ENCODE measurements at regions not wholly inside any gene's neighbourhood (a gene's known extent, or its start where the extent isn't known, plus 50 kb on each side); places are given as distances from the start of the nearest gene placed in this dataset.

GRCh38 chr12:5191803-5192538 lies 148.3 kb downstream of the KCNA5 start:
- Mint-ChIP-seq H3K9me3 (no peaks in the 10 kb centered on the region), H3K27ac (no peak overlapping the region), H3K4me3 (no peak overlapping the region), H3K27me3 (peaks cover 7% of the 10 kb centered on the region), H3K4me1 (no peaks in the 10 kb centered on the region), H3K36me3 (ENCODE audit: low read depth) (no peaks in the 10 kb centered on the region)
- ChIA-PET POLR2A (no interaction called here), CTCF (no interaction called here)
- DNase-seq, result no peak

GRCh38 chr12:5192726-5193125 lies 149.0 kb downstream of the KCNA5 start:
- no peak for DNase-seq
- no peak overlapping the region for H3K4me3 Mint-ChIP-seq

GRCh38 chr12:5194306-5194705 lies 150.6 kb downstream of the KCNA5 start:
- H3K27ac Mint-ChIP-seq, result no peak overlapping the region
- H3K4me3 Mint-ChIP-seq, result no peak overlapping the region
- CTCF ChIA-PET, result no interaction called here
- H3K36me3 Mint-ChIP-seq (ENCODE audit: low read depth), result no peaks in the 10 kb centered on the region
- H3K27me3 Mint-ChIP-seq, result peaks cover 8% of the 10 kb centered on the region
- no peaks in the 10 kb centered on the region for H3K4me1 Mint-ChIP-seq
- DNase-seq, result no peak
- POLR2A ChIA-PET, result no interaction called here
- H3K9me3 Mint-ChIP-seq, result no peaks in the 10 kb centered on the region

More at GRCh38 chr12:5192726-5193125, 149.0 kb downstream of the KCNA5 start:
- no peaks in the 10 kb centered on the region for H3K36me3 Mint-ChIP-seq (ENCODE audit: low read depth)
- H3K27ac Mint-ChIP-seq, result no peak overlapping the region
- H3K4me1 Mint-ChIP-seq, result no peaks in the 10 kb centered on the region
- CTCF ChIA-PET, result no interaction called here
- H3K9me3 Mint-ChIP-seq, result no peaks in the 10 kb centered on the region
- peaks cover 7% of the 10 kb centered on the region for H3K27me3 Mint-ChIP-seq
- POLR2A ChIA-PET, result no interaction called here

GRCh38 chr12:5195244-5195643 lies 151.6 kb downstream of the KCNA5 start:
- H3K4me3 Mint-ChIP-seq, result no peak overlapping the region
- DNase-seq, result no peak
- POLR2A ChIA-PET, result no interaction called here
- CTCF ChIA-PET, result no interaction called here
- H3K36me3 Mint-ChIP-seq (ENCODE audit: low read depth), result no peaks in the 10 kb centered on the region
- H3K27ac Mint-ChIP-seq, result no peak overlapping the region
- H3K9me3 Mint-ChIP-seq, result no peaks in the 10 kb centered on the region
- H3K27me3 Mint-ChIP-seq, result peaks cover 7% of the 10 kb centered on the region
- H3K4me1 Mint-ChIP-seq, result no peaks in the 10 kb centered on the region

- POLR2A ChIA-PET, result no interaction called here
- Mint-ChIP-seq H3K4me1 (no peaks in the 10 kb centered on the region), H3K4me3 (no peak overlapping the region), H3K9me3 (no peaks in the 10 kb centered on the region), H3K36me3 (ENCODE audit: low read depth) (no peaks in the 10 kb centered on the region), H3K27me3 (peaks cover 7% of the 10 kb centered on the region), H3K27ac (no peak overlapping the region)
- DNase-seq, result no peak
- CTCF ChIA-PET, result no interaction called here
Observed at GRCh38 chr12:5195691-5196090, 152.0 kb downstream of the KCNA5 start.

- no peak for DNase-seq
- no peak overlapping the region for H3K4me3 Mint-ChIP-seq
- H3K27me3 Mint-ChIP-seq, result peaks cover 7% of the 10 kb centered on the region
- H3K27ac Mint-ChIP-seq, result no peak overlapping the region
- ChIA-PET CTCF (no interaction called here), POLR2A (no interaction called here)
- H3K36me3 Mint-ChIP-seq (ENCODE audit: low read depth), result no peaks in the 10 kb centered on the region
- H3K9me3 Mint-ChIP-seq, result no peaks in the 10 kb centered on the region
- no peaks in the 10 kb centered on the region for H3K4me1 Mint-ChIP-seq
Observed at GRCh38 chr12:5197131-5197530, 153.5 kb downstream of the KCNA5 start.

- H3K27ac Mint-ChIP-seq, result no peak overlapping the region
- ChIA-PET CTCF (no interaction called here), POLR2A (no interaction called here)
- H3K27me3 Mint-ChIP-seq, result peaks cover 7% of the 10 kb centered on the region
- no peaks in the 10 kb centered on the region for H3K4me1 Mint-ChIP-seq
- no peaks in the 10 kb centered on the region for H3K9me3 Mint-ChIP-seq
- no peaks in the 10 kb centered on the region for H3K36me3 Mint-ChIP-seq (ENCODE audit: low read depth)
- no peak for DNase-seq
- H3K4me3 Mint-ChIP-seq, result no peak overlapping the region
Observed at GRCh38 chr12:5197656-5198055, 154.0 kb downstream of the KCNA5 start.

- CTCF ChIA-PET, result interaction anchor here (0.8 kb wide), 1 partner anchor 181 kb away, joined by 3 read pairs; no protein-coding TSS in a partner anchor
- H3K4me3 Mint-ChIP-seq, result no peak overlapping the region
Observed at GRCh38 chr12:5200278-5201087, 156.8 kb downstream of the KCNA5 start.

GRCh38 chr12:5201554-5202218 lies 158.0 kb downstream of the KCNA5 start:
- H3K27me3 Mint-ChIP-seq, result peaks cover 4% of the 10 kb centered on the region
- no peaks in the 10 kb centered on the region for H3K4me1 Mint-ChIP-seq
- CTCF ChIA-PET, result no interaction called here
- DNase-seq, result no peak
- H3K27ac Mint-ChIP-seq, result no peak overlapping the region
- H3K9me3 Mint-ChIP-seq, result no peaks in the 10 kb centered on the region
- H3K36me3 Mint-ChIP-seq (ENCODE audit: low read depth), result no peaks in the 10 kb centered on the region
- H3K4me3 Mint-ChIP-seq, result no peak overlapping the region
- POLR2A ChIA-PET, result no interaction called here

More at GRCh38 chr12:5200278-5201087, 156.8 kb downstream of the KCNA5 start:
- H3K27ac Mint-ChIP-seq, result no peak overlapping the region
- POLR2A ChIA-PET, result no interaction called here
- H3K4me1 Mint-ChIP-seq, result no peaks in the 10 kb centered on the region
- H3K9me3 Mint-ChIP-seq, result no peaks in the 10 kb centered on the region
- DNase-seq, result peak; percentile 12
- peaks cover 6% of the 10 kb centered on the region for H3K27me3 Mint-ChIP-seq
- H3K36me3 Mint-ChIP-seq (ENCODE audit: low read depth), result no peaks in the 10 kb centered on the region

- POLR2A ChIA-PET, result no interaction called here
- no peak for DNase-seq
- CTCF ChIA-PET, result no interaction called here
- no peaks in the 10 kb centered on the region for H3K9me3 Mint-ChIP-seq
- no peak overlapping the region for H3K27ac Mint-ChIP-seq
- H3K36me3 Mint-ChIP-seq (ENCODE audit: low read depth), result no peaks in the 10 kb centered on the region
- H3K27me3 Mint-ChIP-seq, result peaks cover 2% of the 10 kb centered on the region
- no peaks in the 10 kb centered on the region for H3K4me1 Mint-ChIP-seq
- no peak overlapping the region for H3K4me3 Mint-ChIP-seq
Observed at GRCh38 chr12:5203274-5203673, 159.6 kb downstream of the KCNA5 start.

- no peaks in the 10 kb centered on the region for H3K36me3 Mint-ChIP-seq (ENCODE audit: low read depth)
- ChIA-PET POLR2A (no interaction called here), CTCF (no interaction called here)
- H3K27ac Mint-ChIP-seq, result no peak overlapping the region
- DNase-seq, result no peak
- H3K27me3 Mint-ChIP-seq, result no peaks in the 10 kb centered on the region
- no peaks in the 10 kb centered on the region for H3K9me3 Mint-ChIP-seq
- H3K4me1 Mint-ChIP-seq, result no peaks in the 10 kb centered on the region
- H3K4me3 Mint-ChIP-seq, result no peak overlapping the region
Observed at GRCh38 chr12:5203720-5204119, 160.0 kb downstream of the KCNA5 start.

- H3K9me3 Mint-ChIP-seq, result no peaks in the 10 kb centered on the region
- DNase-seq, result no peak
- ChIA-PET POLR2A (no interaction called here), CTCF (no interaction called here)
- H3K4me3 Mint-ChIP-seq, result no peak overlapping the region
- H3K36me3 Mint-ChIP-seq (ENCODE audit: low read depth), result no peaks in the 10 kb centered on the region
- H3K4me1 Mint-ChIP-seq, result no peaks in the 10 kb centered on the region
- no peak overlapping the region for H3K27ac Mint-ChIP-seq
- no peaks in the 10 kb centered on the region for H3K27me3 Mint-ChIP-seq
Observed at GRCh38 chr12:5204271-5204670, 160.6 kb downstream of the KCNA5 start.

GRCh38 chr12:5204831-5205230 lies 161.2 kb downstream of the KCNA5 start:
- no peaks in the 10 kb centered on the region for H3K36me3 Mint-ChIP-seq (ENCODE audit: low read depth)
- H3K4me3 Mint-ChIP-seq, result no peak overlapping the region
- H3K9me3 Mint-ChIP-seq, result no peaks in the 10 kb centered on the region
- no peaks in the 10 kb centered on the region for H3K4me1 Mint-ChIP-seq
- ChIA-PET CTCF (no interaction called here), POLR2A (no interaction called here)
- no peak for DNase-seq
- no peaks in the 10 kb centered on the region for H3K27me3 Mint-ChIP-seq
- H3K27ac Mint-ChIP-seq, result no peak overlapping the region
